HG02973 (cell line): ENCODE measurements at regions not wholly inside any gene's neighbourhood (a gene's known extent, or its start where the extent isn't known, plus 50 kb on each side); places are given as distances from the start of the nearest gene placed in this dataset.

ENCODE experiments used
- ATAC-seq: cut with Tn5 transposase; IDR thresholded peaks from one replicate; pipeline ENCODE4 v1.9.1; 2021; ENCODE audit warnings: moderate library complexity; ENCODE audit not compliant: unreplicated experiment

- no peak for ATAC-seq
Measured at GRCh38 chr17:69997332-69997731, 77.7 kb upstream of the KCNJ16 start.

DNA sequence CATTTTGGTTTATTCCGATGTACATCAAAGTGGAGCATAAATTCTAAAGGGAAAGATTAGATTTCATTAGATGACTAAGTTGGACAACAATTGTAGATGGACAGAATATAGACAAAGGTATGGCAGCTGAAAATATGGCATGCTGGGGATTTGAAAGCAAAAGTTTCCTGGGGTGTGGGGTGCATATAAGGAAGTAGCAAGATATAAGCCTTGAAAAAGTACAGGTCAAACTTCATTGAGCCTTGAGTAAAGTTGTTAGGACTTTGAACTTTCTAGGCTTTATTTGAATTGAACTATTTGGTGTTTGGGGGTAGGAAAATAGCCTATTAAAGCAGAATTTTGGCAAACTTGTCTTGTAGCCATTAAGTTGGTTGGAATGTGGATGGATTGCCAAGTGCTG, 75.8 kb upstream of the KCNJ16 start:
- ATAC-seq = no peak

DNA sequence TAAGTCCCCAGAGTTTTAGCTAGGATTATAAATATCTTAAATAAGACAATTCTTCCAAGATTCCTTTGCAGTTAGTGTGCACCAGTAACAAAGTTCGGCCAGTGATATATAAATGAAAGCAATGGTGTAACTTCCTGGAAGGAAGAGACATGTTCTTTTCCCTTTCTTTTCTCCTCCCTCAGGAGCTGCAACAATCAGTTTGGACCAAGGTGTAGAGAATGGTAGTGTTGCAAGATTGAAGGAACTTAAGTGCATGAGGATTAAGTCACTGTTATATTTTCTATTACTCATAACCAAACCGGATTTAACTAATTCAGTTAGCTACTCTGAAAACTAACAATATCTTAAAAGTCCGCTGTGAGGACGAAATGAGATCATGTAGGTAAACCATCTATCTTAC, 68.9 kb upstream of the KCNJ16 start:
- ATAC-seq = no peak

- no peak for ATAC-seq
Measured at GRCh38 chr17:70011750-70012149, 63.3 kb upstream of the KCNJ16 start.

DNA sequence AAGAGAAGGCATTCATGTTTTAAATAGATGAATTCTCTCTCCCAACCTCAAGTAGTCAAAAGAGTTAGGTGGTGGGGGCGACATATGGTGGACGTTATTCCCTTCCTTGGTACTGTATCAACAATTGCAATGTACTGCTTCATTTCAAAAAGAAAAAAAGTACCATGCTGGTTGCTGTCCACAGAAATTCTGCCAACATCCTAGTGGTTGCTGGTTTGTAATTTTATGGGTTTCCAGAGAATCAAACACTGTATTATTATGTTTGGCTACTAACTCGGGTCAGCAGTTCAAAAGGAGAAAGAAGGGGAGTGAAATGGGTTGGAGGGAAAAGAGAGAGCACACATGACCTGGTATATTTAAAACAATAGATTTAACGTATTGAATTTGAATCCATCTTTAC, 61.1 kb upstream of the KCNJ16 start:
- ATAC-seq = no peak

DNA sequence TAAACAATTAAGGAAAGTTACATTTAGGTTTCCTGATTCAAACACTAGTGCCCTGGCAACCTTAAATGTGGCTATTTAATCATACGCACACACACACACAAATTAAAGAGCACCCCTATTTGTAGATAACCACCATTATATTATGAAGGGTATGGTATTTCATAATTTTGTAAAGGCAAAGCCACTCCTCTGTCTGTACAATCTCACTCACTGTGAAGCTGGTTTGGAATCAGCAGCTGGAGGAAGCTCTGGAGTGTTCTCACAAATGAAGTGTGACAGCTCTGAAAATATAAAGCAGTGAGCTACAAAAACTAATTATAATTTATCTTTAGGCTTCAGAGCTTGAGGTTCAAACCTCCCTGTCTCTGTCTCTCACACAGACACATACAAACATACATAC, 57.9 kb upstream of the KCNJ16 start:
- ATAC-seq = no peak

DNA sequence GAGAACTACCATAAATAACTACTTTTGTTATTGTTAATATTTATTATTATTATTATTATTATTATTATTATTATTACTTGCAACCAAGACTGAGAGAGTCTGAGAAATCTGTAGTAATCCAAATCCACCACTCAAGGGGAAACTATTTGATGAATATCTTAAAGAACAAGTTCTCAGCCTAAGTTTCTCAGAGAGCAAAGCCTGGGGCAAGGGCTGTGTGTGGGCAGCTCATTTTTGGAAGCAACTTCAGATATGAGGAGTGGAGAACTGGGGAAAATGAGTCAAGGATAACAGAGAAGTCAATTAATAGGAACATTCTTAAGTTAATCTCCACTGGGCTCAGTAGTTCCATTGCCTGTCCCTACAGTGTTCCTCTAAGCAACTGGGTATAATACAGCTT, 57.1 kb upstream of the KCNJ16 start:
- ATAC-seq = no peak

DNA sequence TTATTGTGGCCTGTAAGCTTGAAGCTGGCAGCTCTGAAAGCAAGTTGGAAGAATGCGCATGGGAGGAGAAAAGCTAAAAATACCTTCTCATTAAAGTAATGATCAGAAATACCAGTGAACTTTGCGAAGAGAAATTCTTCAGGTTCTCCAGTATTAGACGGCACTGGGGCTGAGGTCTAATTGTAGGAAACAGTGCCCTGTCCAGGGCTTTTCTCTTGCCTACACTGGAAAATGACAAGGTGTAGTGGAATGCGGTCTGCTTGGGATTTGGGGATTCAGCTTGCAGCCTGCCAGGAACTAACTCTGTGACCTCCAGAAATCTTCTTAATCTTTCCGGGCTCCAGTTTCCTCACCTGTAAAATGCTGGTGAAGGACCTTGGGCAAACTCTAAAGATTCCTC, 53.3 kb upstream of the KCNJ16 start:
- ATAC-seq = no peak

DNA sequence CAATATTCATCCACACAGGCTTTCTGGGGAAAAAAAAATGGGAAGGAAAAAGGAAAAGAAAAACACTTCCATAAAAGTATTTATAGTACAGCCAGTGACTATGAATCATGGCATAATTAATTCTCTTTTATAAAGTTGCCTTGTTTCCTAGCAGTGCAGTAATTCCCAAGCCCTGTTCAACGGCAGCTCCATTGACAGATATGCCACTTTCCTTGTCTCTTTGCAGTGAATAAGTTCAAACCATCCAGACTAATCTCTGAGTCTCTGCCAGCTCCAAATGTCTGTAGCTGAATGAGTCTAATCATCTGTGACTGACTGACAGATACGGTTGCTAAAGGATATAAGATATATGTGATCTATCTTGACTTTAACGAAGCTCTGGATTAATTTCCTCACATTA, 52.9 kb upstream of the KCNJ16 start:
- ATAC-seq = no peak

DNA sequence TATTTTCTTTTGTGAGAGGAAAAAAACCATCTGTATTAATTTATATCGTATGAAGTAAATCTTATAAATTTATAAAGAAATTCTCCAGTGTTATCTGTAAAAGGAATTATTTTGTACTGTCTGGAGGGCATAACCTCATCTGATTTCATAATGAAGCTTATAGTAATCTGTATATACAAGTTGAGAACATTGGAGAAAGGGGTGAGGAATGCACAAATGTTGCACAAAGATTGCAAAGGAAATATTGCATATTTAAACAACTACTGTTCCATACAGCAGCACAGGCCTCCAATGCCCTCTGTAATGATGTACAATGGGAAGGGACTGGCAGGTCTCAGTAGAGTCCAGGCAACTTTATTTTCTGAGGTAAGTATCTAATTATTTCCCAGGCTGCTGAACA, 50.8 kb upstream of the KCNJ16 start:
- no peak for ATAC-seq
